Stimulated activated CD8-positive, alpha-beta memory T cell treated with anti-CD3 and anti-CD28 coated beads, Interleukin-4, amount 100 ng/mL, for 1 hour (primary cell): ENCODE measurements at regions not wholly inside any gene's neighbourhood (a gene's known extent, or its start where the extent isn't known, plus 50 kb on each side); places are given as distances from the start of the nearest gene placed in this dataset.

ENCODE experiments used
- DNase-seq, 2 donors: peaks; one replicate each; pipeline ENCODE4 v3.0.0-alpha.2; 2020; ENCODE audit warnings: low read depth in 2 of 2, low spot score in 1 of 2

DNA sequence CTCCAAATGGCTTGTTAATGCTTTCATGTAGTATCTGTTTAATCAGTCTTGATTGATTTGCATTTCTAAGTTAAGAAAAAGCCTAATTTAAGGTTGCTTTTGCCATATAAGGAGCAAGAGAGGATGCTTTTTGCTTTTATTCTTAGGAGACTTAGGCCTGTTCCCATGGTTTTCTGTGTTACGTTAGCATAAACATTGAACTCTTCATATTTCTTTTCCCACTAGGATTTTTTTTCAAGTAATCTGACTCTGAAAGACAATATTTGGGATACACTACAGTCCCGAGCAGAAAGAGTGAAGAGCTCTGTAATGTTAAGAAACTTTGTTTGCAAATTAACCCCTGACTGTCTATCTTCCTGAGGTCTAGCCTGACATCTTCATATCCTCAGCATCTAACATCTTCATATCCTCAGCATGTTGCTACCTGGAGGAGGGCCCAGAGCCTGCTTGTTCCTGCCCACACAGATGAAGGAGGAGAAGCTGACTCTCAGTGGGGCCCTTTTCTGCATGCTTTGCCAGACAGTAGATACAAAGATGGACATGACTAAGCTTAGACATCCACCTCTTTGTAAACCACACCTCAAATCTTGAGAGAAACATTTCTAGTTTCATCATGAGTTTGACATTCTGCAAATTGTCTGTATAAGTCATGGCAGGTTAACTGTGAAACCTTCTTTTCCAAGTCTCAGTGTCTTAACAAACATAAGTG, 86.2 kb upstream of the COL6A5 start:
- no peak for DNase-seq

DNA sequence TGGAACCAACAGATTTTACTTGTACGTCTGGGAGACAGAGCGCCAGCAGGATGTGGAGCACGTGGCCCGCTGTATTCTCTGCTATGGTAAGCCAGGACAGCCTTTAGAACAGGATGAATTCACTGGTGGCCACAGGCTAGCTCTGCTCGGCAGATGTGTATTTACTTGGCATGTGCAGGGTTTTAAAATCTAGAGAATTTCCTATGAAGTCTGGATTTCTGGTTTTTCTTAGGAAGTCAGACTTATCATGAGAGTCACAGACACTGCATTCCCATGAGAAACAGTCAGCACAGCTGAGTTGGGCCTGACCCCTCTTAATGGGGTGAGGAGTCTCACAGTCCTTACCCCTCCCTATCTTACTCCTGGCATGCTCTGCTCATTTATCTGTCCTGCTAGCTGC, 84.6 kb upstream of the COL6A5 start:
- DNase-seq, result no peak

DNA sequence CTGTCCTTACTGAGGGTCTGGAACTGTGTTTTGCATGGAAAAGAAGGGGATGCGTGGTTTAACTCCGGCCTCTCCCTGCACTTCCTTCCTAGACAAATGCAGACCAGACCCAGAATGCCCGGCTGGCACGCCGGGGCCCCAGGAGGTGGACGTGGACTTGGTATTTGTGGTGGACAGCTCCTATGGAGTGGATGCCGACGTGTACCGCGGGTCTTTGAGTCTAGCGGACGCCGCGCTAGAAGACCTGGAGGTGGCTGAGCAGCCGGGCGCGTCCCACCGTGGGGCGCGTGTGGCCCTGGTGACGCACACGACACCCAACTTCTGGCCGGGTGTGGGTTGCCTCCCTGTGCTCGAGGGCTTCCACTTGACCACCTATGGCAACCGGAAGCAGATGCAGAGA, 81.8 kb upstream of the COL6A5 start:
- DNase-seq, result no peak

DNA sequence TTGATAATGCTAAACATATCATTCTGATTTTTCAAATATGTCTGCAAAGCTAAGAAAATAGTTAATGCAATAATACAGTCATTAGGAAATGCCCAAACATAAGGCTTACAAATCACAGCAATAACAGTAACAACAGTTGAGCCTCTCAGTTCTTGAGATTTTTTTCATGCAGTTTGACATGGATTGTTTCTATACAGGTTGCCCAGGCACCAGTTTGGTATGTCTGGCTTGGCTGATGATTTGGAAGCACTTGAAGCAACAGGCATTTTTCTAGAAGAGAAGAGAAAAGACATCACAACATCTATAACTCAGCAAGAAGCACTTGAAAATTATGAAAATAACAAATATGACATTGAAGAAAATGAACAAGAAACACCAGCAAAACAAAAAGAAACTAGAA, 78.7 kb upstream of the COL6A5 start:
- no peak for DNase-seq

DNA sequence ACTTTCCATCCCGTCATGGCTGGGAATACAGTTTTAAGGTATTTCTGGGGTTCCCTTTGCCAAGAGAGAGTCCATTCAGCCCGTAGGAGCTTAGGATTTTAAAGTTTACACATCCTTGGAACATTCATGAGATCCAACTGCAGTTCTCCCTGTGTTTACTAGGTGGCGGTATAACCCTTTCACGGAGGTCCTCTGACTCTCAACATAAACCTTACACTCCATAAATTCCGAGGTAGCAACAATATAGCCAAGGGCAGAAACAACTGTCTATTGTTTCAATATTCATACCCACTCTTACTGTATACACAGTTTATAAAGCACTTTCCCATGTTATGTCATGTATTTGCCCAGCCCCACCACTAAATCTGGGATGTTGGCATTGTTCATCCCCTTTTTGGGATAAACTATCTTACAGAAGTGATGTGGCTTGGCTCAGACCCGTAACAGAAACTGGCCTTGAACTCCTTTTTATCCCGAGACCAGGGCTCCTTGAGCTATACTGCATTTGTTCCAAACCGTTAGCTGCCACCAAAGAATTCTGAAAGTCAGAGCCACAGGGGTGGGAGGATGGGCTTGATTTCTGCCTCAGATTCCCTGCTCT, 69.2 kb upstream of the COL6A5 start:
- DNase-seq, result no peak

DNA sequence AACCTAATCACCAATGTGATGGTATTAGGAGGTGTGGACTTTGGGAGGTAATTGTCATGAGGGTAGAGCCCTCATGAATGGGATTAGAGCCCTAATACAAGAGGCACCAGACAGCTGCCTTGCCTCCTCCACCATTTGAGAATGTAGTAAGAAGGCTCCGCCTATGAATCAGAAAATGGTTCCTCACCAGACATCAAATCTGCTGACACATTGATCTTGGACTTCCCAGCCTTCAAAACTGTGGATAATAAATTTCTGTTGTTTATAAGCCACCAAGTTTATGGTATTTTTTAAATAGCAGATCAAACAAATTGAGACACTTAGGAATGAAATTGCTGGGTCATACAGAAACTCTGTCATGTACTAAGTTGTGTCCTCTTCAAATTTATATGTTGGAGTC, 56.8 kb upstream of the COL6A5 start:
- DNase-seq, result no peak

DNA sequence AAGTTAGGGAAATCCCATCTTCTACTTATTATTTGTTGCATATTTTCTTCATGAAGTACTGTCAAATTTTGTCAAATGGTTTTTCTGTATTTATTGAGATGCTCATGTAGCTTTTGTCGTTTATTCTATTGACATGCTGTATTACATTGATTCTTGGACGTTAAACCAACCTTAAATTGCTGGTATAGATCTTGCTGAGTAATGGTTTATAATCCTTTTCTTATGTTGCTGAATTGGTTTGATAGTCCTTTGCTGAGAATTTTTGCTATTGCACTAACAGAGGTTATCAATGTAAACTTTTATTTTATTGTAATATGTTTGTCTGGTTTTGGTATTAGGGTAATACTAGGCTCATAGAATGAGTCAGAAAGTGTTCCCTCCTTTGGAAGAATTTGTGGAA, 54.3 kb upstream of the COL6A5 start:
- no peak for DNase-seq

DNA sequence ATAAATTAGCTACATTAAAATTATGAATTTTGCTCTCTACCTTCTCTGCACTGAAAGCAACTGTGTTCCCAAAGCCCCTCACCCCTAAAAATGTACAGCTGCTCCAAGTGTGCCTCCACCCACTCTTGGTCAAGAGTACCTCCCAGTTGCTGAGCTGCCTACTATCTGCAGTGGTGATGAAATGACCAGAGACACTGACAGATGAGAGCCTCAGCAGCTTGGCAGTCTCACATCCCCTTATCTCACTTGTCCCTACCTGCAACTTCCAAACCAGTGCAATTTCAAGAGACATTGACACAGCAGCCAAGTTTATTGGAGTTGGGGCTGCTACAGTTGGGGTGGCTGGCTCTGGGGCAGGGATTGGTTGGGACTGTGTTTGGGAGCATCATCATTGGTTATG, 52.2 kb upstream of the COL6A5 start:
- DNase-seq, result no peak
